Suppressor macrophage treated with lipopolysaccharide for 1 hour (primary cell): ENCODE measurements at regions not wholly inside any gene's neighbourhood (a gene's known extent, or its start where the extent isn't known, plus 50 kb on each side); places are given as distances from the start of the nearest gene placed in this dataset.
"Not testable (repeated sequence)": the region's sequence is repeated elsewhere in the genome, so short reads cannot be mapped to it uniquely, and the experiment has no call there.

Source experiments
- DNase-seq, 3 donors: peaks; one replicate each; pipeline ENCODE4 v3.0.0-alpha.2; 2020 to 2022

DNA sequence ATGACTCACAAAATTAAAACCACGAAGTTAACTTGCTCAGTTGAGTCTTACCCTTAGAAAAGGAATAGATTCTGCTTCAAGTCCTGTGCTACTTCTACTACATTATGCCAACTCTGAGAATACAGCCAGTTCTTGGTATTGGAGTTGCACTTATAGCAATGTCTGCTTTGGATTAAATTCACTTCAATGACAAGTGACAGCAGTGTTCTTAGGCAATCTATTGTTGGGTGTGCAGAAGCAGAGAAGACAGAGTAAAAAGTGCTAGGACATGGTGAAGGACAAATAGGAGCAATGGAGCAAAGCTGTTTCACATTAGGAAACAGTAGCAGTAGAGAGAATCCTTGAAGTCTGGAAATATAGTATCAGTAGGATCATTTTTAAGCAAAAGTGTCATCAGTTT lies 713.1 kb downstream of the SI start:
- DNase-seq: no peak

DNA sequence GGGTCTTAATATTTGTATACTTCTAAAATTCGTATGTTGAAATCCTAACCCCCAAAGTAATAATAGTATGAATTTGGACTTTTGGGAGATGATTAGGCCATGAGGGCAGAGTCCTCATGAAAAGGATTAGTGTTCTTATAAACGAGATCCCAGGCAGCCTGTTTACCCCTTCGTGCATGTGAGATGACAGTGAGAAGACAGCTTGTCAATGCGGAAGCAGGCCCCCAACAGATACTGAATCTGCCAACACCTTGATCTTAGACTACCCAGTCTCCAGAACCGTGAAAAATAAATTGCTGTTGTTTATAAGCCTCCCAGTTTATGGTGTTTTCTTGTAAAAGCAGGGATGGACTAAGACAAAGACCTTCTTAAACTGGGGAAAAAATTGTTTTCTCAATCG lies 714.2 kb downstream of the SI start:
- DNase-seq: no peak

DNA sequence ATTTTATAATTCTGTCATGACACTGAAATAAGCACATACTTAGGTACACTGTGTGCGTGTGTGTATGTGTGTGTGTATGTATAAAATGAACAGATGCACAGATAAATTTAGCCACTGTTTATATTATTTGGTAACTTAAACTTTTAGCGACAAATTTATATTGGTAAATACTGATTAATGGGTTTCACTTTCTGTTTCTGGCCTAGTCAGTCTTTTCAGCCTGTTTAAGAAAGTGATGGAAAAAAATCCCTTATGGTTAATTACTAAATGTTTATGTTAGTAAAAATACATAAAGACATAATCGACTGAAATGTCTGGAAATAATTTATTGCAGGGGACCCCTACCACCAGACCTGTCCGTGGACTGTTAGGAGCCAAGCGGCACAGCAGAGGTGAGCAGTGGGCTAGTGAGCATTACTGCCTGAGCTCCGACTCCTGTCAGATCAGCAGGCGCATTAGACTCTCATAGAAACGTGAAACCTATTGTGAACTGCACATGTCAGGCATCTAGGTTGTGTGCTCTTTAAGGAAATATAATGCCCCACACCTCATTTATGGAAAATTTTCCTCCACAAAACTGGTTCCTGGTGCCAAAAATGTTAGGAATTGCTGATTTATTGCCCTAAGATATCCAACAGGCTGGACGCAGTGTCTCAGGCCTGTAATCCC lies 717.4 kb downstream of the SI start:
- no peak for DNase-seq

DNA sequence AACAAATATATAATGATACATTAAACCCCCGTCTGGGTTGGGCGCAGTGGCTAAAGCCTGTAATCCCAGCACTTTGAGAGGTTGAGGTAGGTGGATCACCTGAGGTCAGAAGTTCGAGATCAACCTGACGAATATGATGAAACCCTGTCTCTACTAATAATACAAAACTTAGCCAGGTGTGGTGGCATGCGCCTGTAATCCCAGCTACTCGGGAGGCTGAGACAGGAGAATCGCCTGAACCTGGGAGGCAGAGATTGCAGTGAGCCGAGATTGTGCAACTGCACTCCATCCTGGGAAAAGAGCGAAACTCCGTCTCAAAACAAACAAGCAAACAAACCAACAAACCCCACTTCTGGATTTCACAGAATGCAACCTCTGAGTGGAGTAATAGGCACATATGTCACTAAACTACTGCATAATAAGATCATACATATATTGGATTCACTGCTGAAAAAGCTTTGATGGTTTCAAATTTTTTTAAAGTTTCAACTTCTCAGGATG lies 718.2 kb downstream of the SI start:
- no peak for DNase-seq

DNA sequence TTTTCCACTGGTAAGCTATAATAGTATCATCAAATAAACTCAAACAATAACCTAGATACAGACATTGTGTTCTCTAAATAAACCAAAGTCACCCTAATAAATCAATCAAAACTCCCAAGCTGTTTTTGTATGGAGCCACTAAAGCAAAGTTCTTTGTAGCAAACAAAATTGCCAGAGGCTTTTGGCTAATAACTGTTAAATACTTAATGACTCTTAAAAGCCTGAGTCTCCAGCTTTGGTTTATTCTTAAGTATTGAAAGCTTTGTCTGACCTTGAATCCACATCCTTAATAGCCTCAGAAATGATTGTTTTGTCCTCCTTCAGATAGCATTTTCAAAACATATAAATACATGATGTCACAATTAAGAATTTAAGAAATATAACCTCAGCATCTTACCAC lies 725.3 kb downstream of the SI start:
- no peak for DNase-seq

DNA sequence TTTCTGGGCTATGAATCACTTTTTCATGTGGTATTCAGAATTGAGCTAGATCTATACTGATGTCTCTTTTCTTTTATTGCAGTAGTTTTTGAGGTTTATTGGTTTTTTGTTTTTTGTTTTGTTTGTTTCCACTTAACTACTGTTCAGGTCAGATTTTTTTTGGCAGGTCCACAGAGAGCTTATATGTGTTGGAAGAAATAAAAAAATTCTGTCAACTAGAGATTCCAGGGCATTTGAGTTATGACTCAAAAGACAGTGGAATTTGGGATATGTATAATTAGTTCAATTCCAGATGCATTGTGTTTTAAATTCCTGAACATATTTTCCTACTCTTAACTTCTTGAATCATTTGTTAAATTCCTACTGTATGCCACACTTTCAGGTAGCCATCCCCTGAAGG lies 727.2 kb downstream of the SI start:
- DNase-seq: no peak

DNA sequence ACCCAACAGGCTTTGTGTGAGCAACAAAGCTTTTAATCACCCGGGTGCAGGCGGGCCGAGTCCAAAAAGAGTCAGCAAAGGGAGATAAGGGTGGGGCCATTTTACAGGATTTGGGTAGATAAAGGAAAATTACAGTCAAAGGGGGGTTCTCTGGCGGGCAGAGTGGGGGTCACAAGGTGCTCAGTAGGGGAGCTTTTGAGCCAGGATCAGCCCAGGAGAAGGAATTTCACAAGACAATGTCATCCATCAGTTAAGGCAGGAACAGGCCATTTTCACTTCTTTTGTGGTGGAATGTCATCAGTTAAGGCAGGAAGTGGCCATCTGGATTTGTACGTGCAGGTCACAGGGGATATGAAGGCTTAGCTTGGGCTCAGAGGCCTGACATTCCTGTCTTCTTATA lies 736.1 kb downstream of the SI start:
- DNase-seq: not testable (repeated sequence)

DNA sequence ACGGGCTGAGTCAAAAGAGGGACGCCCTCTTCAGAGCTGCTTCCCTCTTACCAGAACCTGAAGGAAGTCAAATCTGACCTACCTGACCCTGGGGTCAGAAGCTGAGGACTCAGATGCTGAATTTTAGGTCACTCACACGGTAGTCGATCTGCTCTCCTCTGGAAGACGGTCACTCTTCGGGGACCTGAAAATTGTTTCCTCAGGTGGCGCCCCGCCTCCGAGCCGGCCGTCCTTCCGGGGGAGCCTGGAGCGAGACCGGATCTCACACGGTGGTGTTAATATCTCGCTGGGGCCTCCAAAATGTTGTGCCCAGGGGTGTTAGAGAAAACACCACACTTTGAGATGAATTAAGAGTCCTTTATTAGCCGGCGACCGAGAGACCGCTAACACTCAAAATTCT lies 737.2 kb downstream of the SI start:
- DNase-seq: no peak

DNA sequence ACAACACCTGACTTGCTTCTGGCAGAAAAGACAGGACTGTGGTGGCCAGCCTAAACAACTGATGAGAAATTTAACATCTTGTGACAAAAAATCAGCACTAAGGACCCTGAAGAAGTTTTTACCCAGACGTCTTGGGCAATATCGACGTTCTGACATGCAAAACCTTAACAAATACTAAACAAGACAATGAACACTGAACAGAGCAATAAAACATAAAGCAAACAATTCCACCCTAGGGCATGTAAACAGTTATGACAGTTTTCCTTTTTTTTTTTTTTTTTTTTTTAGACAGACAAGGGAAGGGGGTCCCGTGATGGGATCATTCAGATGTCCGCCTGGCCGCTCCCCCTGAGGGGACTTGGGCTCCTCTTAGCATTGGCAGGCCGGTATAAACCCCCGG lies 738.0 kb downstream of the SI start:
- no peak for DNase-seq

DNA sequence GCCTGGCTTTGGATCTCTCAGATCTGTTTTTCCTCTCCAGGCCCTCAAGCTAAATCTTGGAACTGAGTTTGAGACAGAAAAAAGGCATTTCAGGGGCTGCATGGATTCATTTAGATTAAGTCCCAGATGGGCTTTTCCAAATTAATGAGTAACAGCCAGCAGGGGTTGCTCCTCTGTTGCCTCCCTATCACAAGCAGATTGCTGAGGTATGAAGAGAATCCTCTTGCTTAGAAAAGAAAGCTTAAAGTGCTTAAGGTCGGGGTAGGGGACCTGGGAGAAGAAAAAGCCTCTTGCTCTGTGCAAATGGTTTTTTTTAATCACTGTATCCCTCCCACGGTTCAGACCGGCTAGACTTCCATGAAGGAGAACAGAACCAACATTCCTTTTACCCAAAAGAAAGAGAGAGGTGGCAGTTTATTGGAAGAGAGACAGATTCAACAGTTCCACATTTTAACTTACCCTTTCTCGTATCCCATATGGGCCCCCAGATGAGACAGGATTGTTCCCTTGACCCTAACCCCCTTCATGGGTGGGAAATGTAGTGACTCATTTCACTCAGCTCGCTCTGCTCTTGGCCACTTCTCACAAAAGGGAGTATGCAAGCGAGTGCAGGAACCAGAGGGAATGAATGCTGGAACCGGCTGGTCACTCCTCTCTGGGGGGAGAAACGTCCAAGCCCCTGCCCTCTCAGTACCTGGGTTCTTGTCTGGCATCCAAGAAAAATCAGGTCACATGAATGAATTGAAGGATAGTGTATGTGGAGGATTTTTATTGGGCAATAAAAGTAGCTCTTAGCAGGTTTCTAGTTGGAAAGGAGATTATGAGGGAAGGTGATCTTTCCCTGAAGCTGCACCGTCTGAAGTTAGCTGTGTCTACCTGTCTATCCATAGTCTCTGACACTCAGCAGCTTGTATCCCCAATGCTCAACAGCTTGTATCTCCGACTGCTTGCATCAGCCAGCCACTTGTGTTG lies 745.2 kb downstream of the SI start:
- no peak for DNase-seq

DNA sequence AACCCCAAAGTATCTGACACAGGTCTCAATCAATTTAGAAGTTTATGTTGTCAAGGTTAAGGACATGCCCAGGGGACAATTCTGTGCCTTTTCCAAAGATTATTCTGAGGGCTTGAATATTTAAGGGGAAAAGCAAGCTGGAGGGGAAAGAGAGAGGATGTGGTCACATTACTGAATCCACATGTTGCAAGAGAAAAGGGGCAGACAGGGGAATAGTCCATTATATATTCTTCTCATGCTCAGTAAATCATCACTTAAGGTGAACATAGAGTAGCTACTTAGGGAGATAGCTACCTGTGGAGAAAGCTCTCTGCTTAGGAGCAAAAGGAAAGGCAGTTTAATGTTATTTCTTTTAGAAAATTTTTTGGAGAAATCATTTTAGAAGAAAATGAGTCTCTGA lies 751.6 kb downstream of the SI start:
- no peak for DNase-seq

DNA sequence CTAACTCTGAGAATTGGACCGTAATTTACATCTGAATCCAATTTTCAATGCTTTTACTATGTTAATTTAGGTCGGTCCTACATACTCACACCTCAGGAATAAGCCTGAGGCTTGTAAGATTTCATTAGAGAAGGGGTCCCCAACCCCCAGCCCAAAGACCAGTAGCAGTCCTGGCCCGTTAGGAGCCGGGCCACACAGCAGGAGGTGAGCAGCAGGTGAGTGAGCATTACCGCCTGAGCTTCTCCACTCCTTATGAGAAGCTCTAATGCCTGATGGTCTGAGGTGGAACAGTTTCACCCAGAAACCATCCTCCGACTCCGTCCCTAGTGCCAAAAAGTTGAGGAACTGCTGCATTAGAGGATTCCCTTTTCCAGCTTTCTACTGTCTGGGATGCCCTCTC lies 757.3 kb downstream of the SI start:
- DNase-seq: no peak

DNA sequence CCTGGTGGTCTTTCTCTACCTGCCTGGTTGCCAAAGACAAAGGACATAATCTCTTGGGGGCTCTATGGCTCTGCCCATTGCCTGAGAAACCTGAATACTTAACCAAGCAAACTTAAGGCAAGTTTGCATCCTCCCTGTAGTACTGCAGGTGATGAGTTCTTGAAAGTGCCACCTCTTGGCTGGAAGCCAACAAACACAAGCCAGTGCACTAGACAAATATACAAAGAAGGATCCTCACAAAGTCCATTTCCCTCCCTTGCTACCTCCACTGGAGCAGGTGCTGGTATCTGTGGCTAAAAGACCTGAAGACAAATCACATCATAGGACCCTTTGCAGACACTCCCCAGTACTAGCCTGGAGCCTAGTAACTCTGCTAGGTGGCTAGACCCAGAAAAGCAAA lies 772.3 kb downstream of the SI start:
- DNase-seq: no peak

DNA sequence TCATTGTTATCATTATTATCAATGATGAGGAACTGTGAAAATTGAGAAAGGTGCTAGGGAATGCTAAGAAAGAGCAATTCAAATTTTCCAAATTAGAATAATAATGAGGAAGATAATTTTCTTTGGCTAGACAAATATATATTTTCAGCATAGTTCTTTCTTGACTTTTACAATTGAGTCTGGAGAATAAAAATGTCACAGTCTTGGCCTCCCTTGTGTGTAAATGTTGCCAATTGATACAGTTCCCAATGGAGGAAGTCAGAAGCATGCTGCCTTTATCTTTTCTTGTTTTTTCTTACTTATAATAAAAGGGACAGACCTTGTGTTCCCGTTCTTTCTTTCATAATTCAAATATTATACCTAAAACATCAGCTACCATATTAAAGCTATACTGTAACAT lies 774.4 kb downstream of the SI start:
- no peak for DNase-seq

DNA sequence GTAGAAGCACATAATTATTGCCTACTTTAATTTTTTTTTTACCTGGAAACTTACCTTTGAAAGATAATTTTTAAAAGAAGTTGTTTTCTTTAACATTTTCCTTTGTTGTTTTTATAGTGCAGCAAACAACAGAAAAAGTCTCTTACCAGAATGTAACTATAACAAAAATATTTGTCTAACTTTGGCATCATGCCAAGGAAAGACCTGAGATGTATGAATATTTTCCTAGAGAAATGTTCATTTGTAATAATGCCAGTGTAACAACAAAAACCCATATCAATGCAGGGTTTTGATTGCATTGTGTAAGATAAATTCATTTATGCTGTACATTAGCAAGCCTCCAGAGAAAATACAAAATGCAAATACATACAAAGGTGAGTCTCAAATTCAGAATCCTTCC lies 775.7 kb downstream of the SI start:
- DNase-seq: no peak

DNA sequence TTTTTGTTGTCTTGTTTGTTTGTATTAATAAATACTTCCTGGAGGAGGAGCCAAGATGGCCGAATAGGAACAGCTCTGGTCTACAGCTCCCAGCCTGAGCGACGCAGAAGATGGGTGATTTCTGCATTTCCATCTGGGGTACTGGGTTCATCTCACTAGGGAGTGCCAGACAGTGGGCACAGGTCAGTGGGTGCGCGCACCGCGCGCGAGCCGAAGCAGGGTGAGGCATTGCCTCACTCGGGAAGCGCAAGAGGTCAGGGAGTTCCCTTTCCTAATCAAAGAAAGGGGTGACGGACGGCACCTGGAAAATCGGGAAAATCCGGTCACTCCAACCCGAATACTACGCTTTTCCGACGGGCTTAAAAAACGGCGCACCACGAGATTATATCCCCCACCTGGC lies 786.8 kb downstream of the SI start:
- not testable (repeated sequence) for DNase-seq

DNA sequence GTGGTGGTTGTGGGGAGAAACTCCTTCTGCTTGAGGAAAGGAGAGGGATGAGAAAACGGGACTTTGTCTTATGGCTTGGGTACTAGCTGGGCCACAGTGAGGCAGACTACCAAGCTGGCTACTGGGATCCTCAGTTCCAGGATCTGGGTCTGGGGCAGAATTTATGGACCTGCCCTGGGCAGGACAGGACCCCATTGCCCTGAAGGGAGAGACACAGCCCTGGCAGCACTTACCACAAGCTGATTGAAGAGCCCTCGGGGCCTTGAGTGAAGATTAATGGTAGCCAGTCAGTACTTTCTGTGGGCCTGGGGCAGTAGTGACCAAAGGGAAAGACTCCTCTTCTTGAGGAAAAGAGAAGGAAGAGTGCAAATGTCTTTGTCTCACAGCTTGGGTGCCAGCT lies 799.7 kb downstream of the SI start:
- no peak for DNase-seq

DNA sequence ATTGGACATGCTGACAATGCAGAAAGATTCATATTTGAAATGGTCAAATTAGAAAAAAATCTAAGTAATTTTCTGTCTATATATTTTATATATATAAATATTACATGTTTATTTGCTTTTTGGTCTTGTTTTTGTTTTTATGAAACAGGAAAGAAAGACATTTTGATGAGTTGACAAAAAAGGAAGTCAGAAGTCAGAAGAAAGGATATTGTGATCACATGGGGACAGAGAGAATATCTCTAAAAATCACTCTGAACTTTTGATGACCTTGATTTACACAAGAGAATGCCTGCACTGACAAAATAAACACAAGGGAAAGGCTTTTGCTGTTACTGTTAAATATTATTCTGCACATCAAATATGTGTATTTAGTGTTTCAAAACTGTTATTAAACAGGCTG lies 811.2 kb downstream of the SI start:
- no peak for DNase-seq

DNA sequence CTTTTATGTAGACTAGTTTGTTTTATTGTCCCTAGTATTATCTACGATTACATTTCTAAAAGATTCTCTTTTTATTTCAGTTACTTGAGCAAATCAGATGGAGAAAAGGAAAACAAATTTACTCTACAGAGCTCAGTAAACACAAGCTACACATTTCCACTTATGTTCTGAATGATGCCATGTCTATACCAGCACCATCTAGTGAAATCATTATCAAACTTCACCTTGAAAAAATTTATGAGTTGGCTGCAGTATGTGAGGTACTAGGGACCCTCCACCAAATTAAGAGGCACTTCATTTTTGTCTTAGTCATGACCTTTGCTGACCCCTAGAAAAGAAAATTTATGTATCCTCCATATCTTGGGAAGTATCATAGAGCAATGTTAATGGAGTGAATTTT lies 827.4 kb downstream of the SI start:
- no peak for DNase-seq

DNA sequence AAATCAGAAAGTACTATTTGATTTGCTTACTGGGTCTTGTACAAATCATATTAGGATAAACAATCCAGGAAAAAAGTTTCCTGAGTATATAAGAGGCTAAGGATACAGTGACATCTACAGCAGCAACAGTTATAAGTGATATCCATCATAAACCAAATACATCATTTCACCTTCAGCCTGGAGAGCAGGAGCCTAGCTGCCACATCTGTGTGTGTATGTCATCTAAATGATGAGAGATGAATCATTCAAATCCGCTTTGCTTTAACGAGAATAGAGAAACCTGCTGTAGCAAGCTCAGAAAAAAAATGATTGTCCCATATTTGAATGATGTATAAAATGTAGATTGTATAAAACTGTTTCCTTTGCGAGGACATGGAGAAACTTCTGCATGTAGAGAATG lies 841.4 kb downstream of the SI start:
- no peak for DNase-seq

DNA sequence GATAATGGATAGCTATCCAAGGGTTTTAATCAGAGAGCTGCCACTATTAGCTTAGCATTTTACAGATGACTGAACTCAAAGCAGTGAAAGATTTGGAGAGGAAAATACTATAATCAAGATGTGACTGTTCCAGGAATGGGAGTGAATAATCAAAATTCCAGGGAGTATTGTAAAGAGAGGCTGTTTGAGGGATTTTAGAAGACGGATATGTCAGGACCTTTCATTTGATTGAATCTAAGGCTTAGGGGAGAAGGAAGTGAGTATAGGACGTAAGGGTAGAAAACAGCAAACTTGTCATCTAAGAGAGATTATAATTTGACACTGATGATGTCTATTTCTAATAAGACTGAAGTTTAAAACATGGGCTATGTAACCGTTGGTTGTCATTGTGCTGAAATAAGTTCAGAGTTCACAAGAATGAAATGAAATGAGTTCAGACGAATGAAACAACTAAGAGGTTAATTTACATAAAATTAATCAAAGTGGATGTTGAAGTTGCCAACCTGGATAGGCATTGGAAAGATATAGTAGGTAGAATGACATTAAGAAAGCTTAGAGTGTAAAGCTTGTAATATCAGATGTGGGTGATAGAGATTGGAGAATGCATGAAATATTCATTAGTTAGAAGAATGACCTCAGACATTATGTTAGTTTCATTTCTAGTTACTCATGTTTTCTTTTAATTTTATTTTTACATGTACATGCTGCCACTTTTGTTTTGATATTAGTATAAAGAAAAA lies 842.8 kb downstream of the SI start:
- DNase-seq: no peak

DNA sequence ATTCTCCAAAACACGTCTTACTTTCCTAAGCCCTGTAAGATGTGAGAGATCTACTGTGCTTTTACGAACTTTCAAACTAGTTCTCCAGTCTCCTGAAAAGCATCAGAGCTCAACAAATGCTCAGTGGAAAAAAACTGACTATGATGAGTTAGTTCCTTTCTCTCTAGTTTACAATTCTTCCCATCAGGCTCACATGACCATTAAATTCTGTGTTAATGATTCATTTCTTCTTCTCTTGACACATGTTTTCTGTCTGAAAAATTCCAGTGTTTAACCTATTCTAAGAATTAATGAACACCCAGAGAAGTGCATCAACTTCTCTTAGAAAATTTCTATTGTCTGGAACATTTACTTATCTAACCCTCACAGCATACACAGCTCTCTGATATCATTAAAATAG lies 844.3 kb downstream of the SI start:
- DNase-seq: no peak

DNA sequence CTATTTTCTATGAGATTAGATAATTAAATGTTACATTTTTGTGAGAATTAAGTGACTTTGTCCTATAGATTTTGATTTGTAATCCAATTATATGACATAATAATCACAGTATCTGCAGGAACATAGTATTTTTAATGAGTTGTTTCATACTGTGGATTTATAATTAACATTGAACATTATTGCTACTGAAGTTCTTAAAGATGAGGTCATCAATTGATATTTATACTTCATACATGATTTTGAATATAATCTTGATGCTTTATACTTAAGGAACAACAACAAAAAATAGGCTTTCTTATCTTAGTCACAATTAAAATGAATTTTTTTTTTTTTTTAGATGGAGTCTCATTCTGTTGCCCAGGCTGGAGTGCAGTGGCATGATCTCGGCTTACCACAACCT lies 846.6 kb downstream of the SI start:
- DNase-seq: no peak
